ENCODE measurements at regions not wholly inside any gene's neighbourhood (a gene's known extent, or its start where the extent isn't known, plus 50 kb on each side); places are given as distances from the start of the nearest gene placed in this dataset.
"Not testable (repeated sequence)": the region's sequence is repeated elsewhere in the genome, so short reads cannot be mapped to it uniquely, and the experiment has no call there.

DNA sequence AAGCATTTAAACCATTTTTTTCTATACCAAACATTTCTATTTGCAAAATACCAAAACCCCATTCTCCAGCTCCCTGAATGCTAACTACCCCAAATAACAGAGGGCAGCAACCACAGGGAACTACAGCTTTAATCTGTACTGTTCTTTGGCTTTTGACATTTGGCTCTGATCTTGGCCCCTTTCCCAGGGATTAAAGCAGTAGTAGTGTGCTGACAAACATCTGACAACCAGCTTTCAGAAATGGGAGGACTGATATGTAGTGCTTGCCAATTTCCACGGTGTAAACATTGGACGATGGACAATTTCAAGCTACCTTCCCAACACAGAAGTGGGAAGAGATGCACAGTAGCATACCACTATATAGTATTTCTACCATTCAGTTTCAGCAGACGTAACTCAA, 88.4 kb upstream of the TEAD1 start:
- DNase-seq, result no peak

DNA sequence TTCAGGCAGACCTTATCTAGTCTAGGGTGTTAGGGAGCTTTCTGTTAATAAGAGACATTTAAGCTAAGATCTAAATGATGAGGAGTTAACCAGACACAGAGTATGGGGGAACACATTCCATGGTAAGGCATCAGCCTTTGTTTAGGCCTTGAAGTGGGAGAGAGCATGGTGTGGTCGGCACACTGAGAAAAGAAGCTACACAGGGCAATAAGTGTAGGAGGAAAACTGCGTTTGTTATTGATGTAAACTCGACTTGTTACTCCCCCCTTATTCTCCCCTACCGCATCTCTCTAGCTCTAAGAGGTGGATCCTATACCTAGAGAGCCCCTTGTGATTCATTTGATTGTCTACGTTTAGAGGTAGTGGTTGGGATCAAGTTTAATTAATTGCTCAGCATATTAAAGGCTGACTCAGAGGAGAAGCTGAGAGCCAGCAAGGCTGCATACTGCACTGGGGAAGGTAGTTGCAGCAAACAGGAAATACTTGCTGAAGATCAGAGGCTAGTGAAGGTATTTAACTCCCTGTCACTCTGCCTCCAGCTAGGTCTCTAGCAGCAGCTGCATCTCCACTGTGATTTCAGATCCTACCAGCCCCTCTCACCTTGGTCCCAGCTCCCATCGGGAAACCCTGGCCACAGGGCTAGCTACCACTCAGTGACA, 86.8 kb upstream of the TEAD1 start:
- no peak for DNase-seq

DNA sequence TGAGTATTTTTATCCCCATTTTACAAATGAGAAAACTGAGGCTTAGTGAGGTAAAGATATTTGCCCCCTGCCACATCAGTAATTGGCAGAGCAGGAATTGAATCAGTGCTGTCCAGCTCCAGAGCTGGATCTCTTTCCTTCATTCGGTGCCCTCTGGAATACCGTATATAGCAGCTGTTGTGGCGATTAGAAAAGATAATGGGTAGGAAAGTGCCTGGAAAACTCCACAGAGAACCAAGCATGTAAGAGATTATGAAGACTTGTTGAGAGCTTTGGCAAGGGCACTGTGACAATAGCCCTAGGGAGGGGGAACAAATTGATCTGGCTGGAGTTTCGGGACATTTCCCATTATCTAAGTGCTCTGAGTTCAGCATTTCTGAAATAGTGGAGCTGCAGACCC, 82.5 kb upstream of the TEAD1 start:
- DNase-seq, result no peak

DNA sequence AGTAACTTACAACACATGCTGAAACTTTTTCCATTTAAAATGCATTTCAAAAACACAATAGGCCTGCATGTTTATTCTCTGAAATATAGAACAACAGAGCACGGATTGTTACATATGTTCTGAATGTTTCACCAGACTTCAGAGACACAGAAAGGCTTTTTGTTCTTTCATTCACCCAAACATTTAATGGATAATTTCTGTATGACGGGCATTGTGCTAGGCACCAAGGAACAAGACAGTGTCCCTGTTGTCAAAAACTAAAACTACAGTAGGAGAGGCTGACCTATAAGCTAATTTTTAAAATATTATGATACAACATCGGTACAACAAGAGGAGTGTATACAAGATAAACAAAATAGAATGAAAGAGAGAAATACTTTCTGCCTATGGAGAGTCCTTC, 81.9 kb upstream of the TEAD1 start:
- DNase-seq, result no peak

DNA sequence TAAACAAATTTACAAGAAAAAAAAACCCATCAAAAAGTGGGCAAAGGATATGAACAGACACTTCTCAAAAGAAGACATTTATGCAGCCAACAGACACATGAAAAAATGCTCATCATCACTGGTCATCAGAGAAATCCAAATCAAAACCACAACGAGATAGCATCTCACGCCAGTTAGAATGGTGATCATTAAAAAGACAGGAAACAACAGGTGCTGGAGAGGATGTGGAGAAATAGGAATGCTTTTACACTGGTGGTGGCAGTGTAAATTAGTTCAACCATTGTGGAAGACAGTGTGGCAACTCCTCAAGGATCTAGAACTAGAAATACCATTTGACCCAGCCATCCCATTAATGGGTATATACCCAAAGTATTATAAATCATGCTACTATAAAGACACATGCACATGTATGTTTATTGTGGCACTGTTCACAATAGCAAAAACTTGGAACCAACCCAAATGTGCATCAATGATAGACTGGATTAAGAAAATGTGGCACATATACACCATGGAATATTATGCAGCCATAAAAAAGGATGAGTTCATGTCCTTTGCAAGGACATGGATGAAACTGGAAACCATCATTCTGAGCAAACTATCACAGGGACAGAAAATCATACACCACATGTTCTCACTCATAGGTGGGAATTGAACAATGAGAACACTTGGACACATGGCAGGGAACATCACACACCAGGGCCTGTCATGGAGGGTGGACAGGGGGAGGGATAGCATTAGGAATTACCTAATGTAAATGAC, 79.0 kb upstream of the TEAD1 start:
- not testable (repeated sequence) for DNase-seq

DNA sequence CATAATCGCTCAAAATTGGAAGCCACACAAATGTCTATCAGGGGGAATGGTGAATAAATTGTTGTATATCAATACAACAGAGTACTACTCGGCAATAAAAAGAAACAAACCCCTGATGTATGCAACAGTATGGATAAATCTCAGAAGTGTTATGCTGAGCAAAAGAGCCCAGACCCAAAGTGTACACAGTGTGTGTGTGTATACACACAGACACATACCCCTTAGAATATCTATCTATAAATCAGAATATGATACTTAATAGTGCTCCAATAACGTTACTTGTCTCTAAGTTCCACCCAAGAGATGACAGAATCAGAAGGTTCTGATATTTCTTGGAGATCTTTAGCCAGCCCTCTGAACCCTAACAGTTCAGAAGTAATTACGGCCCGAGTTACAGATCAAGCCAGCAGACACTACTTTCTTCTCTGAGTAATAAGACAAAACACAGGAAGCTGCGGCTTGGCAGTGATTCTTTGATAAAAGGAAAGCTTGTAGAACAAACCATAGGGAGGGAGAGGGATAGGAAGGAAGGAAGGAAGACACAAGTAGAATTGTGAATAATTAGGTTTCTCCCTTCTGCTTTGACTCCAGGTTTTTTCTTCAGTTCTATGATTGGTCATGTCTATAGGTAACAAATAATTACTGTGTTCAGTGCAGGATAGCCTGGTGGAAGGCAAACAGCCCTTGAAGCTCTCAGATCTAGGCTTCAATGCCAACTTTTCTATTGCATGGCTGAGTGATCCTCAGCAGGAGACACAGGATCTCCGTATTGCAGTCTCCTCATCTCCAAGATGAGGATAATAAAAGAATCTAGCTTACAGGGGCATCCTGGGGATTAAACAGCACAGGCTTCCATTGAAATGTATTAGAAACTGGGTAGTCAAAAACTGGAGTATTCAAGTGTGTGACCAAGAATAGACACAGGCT, 75.6 kb upstream of the TEAD1 start:
- DNase-seq, result no peak

DNA sequence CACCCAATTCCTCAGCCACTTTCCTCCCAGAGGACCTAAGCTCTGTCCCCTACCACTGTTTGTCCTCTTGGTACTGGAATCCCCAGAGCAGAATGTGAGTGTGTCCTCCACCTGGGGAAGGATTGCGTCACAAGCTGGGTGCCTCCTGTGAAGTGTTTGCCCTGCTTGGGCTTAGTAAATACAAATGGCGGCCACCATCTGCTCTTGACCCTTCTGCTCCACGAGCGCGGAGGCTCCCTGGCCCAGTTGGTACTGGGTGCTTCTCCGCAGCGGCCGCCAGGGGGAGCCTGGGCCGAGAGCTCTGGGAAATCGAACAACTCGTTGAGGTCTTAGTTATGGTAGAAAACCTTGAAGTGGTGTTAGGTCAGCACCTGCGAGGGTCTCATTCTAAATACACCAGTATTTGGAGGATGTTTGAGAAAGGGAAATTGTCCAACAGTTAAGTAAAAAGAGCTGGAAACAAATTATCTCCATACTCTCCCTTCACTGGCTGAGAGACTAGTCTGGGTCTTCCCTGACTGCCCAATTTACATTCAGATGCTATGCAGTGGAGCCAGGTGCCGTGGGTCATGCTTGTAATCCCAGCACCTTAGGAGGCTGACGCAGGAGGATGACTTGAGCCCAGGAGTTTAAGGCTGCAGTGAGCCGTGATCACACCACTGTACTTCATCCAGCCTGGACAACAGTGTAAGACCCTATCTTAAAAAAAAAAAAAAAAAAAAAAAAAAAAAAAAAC, 74.6 kb upstream of the TEAD1 start:
- peak; percentile 89 for DNase-seq

DNA sequence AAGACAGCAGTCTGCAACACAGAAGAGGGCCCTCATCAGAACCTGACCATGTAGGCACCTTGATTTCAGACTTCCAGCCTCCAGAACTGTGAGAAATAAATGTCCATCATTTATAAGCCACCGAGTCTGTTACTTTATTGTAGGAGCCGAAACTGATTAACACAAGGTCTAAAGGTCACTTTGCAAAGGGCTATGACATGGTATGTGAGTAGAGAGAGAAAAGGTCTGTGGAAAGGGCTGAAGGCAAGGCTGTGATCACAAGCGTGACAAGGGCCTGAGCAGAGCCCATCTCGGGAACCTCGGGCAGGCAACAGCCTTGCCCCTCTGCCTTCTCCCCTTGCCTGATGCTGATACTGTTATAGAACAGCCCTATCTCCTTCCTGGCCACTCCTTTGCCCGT, 73.4 kb upstream of the TEAD1 start:
- DNase-seq, result no peak

DNA sequence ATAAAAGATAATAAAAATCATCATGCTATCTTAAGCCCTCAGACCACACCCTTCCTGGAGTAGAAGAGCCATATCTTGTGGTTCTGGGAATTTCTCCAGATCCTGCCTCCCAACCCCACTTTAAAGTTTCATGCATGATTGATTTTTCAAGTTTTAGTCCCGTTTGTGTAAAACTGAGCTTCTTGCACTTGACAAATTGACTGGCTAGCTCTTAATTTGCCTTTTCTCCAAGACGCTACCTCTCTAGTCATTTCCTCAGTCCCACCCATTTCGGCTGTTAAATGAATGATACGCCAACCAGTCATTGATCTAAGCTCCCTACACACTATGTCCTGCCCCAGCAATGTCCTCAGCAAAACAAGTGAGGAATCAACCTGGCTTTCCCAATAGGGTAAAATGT, 71.8 kb upstream of the TEAD1 start:
- DNase-seq, result no peak

DNA sequence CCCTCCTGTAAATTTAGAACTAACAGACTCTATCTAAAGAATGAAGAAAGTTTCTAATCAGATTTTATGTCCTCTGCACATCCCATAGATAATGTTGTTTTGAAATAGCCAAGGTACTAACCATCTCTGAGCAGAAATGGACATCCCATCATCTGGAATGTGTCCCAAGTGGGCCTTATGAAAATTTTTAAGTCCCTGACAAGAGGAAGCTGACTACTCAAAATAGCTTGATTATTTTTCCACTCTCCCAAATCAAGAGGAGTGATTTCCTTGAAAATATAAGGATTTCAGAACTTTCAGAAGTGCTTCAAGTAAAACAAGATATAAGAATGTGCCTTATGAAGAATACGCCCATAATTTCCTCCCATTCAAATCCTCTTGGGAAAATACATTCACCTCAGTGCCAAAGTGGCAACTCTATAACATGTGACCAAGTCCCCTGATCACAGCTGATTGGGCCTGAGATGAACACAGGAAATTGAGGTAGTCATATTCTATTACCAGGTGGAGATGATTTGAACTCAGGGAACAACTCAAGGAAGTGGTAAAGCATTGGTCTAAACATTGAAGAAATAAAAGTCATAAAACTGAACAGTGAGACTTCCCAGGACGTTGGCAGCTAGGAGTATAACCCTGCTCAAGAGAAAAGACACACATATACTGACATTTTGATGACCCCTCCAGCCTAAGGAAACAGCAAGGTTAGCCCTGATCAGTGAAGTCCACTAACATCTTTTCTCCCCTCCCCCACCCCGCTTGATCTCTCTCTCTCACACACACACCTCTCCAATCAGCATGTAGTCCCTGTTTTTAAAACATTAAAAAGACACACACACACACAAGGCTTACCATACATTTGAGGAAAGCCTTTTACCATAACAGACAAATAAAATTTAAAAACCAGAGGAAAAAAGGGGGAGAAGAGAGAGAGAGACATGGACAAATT, 70.8 kb upstream of the TEAD1 start:
- no peak for DNase-seq

DNA sequence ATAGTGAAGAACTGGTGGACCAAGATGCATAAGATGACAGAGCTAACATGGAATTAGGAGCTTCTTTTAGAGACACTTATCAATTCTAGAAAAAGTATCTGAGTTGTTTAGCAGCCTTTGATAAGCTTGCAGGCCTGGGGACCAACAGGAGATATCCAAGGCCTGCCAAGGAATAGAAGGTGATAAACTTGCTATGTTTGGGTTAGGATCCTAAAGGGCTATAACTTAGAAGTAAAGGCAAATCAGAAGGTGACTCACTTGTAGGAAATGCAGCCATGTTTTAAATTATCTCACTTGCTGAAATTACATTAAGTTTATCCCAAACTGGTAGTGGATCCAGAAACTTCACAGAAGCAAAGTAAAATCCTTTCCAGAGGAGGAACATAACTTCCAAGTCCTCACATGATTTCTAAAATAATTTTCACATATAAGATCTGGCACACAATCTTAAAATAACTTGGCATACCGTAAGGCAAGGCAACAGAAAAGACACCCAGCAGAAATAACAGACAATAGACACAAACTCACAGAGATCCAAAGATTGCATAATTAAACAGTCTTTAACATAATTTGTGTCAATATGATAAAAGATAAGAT, 69.6 kb upstream of the TEAD1 start:
- no peak for DNase-seq

DNA sequence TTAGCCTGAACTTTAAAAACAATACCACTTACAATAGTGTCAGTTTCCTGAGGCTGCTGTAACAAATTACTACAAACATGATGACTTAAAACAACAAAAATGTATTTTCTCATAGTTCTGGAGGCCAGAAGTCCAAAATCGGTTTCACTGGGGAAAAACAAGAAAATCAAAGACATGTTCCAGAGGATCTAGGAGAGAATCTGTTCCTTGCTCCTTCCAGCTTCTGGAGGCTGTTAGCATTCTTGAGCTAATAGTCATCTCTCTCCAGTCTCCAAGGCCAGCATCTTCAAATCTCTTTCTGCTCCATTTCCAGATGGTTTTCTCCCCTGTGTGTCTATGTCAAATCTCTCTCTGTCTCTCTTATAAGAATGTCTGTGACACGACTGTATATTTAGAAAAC, 67.6 kb upstream of the TEAD1 start:
- DNase-seq, result no peak

DNA sequence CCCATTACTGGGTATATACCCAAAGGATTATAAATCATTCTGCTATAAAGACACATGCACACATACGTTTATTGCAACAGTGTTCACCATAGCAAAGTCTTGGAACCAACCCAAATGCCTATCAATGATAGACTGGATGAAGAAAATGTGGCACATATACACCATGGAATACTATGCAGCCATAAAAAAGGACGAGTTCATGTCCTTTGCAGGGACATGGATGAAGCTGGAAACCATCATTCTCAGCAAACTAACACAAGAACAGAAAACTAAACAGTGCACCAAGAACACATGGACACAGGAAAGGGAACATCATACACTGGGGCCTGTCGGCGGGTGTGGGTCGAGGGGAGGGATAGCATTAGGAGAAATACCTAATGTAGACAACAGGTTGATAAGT, 65.5 kb upstream of the TEAD1 start:
- not testable (repeated sequence) for DNase-seq

DNA sequence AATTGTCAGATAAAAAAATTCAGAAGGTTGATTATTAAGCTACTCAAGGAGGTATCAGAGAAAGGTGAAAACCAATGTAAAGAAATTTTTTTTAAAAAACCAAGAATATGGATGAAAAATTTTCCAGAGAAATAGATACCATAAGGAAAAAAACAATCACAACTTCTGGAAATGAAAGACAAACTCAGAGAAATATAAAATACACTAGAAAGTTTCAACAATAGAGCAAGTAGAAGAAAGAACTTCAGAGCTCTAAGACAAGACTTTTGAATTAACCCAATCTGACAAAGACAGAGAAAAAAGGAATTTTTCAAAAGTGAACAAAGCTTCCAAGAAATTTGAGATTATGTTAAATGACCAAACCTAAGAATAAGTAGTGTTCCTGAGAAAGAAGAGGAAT, 62.9 kb upstream of the TEAD1 start:
- DNase-seq, result no peak

DNA sequence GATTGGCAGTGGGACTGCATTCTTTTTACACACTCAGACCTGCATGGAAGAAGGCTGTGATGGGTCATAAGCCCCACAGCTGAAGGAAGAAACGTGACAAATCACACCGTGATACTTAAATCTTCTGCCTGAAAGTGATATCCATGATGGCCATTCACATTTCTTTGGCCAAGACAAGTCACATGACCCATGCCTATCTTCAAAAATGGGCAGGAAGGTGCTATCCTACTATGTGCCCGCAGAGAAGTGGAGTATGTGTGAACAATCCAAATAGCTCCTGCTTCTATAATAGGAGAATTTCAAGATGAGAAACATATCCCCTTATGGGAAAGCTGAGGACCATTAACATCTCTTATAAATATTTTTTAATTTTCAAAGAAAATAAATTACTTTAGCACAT, 56.6 kb upstream of the TEAD1 start:
- DNase-seq, result no peak

DNA sequence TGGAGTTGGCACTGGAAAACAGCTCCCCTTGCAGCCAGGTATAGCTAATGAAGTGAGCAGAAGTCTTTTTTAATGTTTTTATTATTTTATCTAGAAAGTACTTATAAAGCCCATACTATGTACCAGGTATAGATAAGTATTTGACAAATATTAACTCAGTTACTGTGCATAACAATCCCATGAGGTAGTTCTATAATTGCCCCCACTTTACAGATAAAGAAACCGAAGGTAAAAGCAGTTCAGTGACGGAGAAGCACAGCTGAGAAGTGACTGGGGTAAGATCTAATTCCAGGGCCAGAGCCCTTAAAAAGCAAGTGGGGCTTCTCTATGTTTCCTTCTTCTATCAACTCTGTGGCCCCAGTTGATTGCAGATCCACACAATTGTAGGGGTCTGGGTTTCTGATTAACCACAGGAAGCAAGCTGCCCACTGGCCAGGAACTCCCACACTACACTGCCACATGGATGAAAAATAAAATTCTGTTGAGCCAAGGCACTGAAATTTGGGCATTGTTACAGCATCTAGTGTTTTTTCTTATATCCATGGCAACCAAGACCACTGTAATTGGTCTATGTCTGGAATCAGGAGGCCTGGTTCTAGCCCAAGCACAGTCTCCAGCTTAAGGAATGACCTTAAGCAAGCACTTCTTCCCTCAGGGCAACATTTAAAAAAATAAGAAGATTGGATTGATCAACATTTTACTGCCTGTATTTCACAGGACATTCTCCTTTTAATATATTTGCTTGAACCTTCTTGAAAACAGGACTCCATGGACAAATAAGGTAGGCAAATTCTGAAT, 55.3 kb upstream of the TEAD1 start:
- DNase-seq, result no peak

DNA sequence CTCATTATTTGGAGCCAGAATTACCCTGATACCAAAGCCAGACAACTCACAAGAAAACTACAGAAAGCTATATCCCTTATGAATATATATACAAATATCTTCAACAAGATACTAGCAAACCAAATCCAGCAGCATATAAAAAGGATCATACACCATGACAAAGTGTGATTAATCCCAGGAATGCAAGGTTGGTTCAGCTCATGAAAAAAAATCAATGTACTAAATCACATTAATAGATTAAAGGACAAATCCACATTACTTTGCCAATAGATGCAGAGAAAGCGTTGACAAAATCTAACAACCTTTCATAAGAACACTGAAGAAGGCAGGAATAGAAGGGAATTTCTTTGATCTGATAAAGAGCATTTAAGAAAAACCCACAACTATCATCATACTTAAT, 50.4 kb upstream of the TEAD1 start:
- DNase-seq, result no peak
